DMS114 treated with DMSO at 0.1 percent for 48 hours (cell line): ENCODE measurements at regions not wholly inside any gene's neighbourhood (a gene's known extent, or its start where the extent isn't known, plus 50 kb on each side); places are given as distances from the start of the nearest gene placed in this dataset.
"Not testable (repeated sequence)": the region's sequence is repeated elsewhere in the genome, so short reads cannot be mapped to it uniquely, and the experiment has no call there.

Experiments used
- DNase-seq: peaks from one replicate; lab custom pipeline; 2025; ENCODE audit not compliant: unreplicated experiment; lab: John Stamatoyannopoulos, UW

- no peak for DNase-seq
Measured at GRCh38 chr15:95663156-95664100, 667.1 kb upstream of the NR2F2 start.

DNA sequence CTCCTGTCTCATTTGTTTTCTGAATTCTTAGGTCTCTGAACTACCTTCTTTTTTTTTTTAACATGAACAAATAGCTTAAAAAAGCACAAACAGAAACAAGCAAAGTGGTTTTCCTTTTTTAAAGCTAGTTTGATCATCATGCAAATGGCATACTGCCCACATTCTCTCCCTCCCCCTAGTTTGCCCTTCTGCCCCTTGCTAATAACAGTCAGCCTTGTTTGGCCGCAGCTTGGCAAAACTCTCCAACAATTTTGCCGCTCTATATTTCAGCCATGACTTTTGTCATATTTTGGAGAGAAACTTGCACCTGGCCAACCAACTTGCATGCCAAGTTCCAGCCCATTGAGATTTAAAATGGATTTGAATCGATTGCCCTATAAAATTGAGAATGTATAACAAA, 666.0 kb upstream of the NR2F2 start:
- DNase-seq, result no peak

DNA sequence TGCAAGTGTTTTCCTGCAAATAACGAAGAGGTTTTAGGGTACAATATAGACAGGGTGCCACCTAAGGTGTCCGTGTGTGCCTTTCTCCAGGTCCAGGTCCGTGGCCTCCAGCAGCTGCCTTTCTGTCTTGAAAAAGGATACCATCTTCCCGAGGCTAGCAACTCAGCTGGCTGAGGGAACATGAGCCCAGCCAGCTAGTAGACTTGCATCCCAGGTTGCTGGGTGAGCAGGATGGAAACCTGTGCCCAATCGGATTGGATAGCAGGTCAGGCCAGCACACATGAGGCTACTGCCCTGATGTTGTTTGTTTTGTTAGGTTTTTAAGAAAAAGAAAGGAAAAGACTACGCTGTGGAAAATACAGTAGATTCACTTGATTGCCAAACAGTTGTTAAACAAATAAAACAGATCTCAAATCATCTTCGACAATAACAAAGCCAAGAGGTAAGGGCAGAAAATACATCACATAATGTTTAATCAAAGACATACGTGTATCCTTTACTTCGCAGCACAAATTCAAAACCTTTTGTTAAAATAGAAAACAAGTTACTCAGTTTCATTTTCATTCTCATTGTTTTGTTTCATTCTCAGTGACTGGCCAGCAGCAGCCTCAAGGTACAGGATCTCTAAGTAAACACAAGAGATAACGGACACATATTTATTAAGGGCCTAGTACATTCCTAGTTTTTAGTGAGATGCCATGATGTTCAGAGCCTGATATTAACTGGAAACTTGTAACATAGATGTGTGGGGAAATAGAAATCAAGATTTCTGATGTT, 661.2 kb upstream of the NR2F2 start:
- DNase-seq, result no peak

DNA sequence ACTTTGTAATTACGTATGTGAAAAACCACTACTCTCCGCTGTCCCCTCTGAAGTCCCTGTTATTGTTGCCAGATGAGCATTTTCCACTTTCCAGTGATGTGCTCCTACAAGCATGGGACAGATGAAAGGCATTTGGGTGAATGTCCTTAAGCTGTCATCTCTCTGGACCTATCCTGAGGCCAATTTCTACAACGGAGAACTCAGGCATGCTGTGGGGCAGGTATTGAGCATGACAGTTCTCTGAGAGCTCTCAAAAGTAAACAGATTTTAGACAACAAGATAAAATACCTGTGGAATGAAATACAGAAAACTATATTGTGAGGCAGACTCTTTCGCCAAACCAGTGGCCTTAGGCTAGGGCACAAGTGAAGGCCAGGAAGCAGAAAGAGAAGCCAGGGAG, 656.5 kb upstream of the NR2F2 start:
- no peak for DNase-seq

DNA sequence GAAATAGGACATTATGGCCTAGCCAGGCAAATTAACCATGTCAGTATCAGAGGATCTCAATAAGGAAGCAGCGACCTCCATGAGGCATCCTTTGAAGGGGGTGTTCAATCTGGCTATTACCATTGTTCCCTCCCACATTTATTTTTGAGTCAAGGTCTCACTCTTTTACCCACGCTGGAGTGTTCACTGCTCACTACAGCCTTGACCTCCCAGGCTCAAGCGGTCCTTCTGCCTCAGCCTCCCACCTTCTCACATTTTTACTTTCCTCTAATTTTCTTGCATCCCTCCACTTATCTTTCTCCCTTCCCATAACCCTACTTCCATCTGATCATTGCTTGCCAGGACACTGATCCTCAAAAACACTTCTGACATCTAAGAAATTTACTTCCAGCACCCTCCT, 654.0 kb upstream of the NR2F2 start:
- no peak for DNase-seq

DNA sequence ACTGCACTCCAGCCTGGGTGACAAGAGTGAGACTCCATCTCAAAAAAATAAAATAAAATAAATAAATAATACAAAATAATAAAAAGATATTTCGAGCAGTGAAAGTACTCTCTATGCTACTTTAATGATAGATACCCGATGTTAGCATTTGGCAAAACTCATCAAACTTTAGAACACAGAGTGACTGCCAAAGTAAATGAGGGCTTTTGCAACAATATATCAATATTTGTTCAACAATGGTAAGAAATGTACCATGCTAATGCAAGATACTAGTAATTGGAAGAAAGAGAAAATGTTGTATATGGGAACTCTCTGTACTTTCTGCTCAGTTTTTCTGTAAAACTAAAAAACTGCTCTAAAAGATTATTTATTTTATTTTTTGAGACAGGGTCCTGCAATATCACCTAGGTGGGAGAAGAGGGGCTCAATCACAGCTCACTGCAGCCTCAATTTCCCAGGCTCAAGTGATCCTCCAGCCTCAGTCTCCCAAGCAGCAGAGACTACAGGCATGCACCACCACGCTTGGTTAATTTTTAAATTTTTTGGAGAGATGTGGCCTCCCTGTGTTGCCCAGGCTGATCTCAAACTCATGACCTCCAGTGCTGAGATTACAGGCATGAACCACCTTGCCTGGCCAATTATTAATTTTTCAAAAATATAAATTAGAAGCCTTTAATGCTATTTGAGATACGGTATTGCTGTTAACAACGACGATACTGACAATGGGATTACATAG, 650.5 kb upstream of the NR2F2 start:
- no peak for DNase-seq

GRCh38 chr15:95680728-95681127, 649.8 kb upstream of the NR2F2 start:
- no peak for DNase-seq

- DNase-seq, result no peak
Measured at GRCh38 chr15:95681836-95682544, 648.5 kb upstream of the NR2F2 start.

DNA sequence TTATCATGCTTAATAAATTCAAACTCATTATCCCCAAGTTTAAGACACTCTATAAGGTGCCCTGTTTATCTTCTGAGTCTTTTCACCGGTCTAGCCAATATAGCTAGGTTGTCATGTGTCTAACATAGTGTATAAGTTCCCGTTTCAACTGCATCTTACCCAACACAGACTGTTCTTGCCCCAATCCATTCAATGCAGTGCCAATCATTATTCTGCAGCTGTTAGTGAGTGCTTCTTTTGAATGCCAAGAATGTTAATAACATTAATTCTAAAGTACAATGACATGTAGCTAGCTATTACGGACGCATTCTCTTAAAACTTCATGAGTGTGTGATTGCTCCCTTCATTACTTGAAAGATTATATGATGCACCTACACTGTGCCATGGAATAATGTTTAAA, 646.4 kb upstream of the NR2F2 start:
- DNase-seq, result no peak

DNA sequence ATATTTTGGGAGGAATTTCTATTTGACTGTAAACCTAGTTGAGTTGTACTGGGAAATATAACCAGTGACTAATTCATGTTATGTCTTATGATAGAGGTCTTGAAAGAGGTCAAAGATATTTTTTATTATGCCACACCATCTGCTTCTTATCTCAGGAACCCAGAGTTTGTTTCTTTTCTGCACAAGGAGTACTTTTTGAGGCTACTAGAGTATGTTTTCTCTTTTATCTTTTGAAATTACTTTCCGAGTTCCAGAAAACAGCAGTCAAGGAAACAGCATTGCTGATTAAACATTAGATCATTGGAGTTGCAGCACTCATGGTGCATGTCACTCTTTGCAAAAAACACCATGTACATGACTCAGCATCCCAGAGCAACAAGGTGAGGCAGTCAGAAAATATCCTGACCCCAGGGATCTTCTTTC, 645.8 kb upstream of the NR2F2 start:
- DNase-seq, result no peak

DNA sequence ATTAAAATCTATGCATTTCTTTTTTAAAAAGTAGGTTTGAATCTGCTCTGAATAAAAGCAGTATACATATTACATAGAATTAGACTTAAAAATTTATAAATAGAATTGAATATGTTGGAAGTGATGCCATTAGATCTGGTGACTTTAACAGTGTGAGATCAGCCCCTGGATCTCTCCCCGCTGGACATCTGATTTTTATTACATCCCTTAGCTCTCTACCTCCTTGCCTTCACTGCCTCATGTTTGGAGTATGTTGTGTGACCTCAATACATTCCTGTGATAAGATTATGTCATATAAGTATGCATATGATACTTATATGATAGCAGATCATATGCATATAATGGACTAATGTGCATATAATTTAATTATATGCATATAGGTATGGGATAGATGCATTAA, 643.4 kb upstream of the NR2F2 start:
- DNase-seq, result no peak

GRCh38 chr15:95687686-95688085, 642.8 kb upstream of the NR2F2 start:
- DNase-seq, result no peak

GRCh38 chr15:95690631-95691340, 639.7 kb upstream of the NR2F2 start:
- DNase-seq, result no peak

- no peak for DNase-seq
Measured at GRCh38 chr15:95693917-95694316, 636.6 kb upstream of the NR2F2 start.

DNA sequence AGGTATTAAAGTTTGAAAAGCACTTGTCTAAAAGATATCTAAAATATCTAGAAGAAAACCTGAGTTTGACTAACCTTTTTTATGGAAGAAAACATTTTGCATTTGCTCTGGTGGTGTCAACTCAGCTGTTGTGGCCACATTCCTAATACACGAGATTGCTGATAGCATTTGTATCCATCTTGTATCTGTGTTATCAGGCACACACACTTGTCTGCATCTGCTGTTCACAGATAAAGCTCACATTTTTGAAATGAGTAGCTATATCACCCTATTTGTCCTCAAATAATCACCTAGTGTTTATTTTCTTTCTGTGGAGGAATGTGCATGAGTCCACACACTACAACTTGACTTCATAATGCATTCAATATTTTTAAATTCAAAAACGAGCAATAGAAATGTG, 632.3 kb upstream of the NR2F2 start:
- no peak for DNase-seq

DNA sequence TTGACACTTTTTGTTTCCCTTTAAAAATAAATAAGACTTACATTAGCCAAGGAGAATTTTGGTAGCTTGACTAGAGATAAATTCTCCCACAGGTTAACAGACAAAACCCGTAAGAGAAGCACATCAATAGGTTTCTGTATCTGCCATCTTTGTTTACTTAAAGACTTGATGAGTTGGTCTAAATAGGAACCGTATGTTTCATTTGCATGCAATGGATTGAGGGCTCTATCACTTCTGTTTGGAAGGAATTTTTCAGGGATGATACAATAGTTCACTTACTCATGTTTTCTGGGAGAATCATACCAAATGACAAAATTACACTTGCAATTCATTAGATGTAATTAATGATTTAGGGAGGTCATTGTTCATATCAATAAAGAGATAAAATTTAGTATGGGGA, 631.5 kb upstream of the NR2F2 start:
- DNase-seq, result no peak

DNA sequence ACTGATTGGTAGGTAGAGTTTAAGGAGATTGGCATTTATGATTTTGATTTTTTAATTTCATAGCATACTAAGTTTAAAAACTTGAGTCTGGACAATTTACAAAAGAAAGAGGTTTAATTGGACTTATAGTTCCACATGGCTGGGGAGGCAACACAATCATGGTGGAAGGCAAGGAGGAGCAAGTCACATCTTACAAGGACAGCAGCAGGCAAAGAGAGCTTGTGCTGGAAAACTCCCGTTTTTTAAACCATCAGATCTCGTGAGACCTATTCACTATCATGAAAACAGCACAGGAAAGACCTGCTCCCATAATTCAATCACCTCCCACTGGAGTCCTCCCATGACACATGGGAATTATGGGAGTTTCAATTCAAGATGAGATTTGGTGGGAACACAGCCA, 630.9 kb upstream of the NR2F2 start:
- no peak for DNase-seq

DNA sequence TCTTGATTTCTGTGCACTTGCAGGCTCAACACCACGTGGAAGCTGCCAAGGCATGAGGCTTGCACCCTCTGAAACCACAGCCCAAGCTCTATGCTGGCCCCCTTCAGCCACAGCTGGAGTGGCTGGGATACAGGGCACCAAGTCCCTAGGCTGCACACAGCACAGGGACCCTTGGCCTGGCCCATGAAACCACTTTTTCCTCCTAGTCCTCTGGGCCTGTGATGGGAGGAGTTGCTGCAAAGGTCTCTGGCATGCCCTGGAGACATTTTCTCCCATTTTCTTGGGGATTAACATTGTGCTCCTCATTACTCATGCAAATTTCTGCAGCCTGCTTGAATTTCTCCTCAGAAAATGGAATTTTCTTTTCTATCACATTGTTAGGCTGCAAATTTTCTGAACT, 629.8 kb upstream of the NR2F2 start:
- DNase-seq, result not testable (repeated sequence)

DNA sequence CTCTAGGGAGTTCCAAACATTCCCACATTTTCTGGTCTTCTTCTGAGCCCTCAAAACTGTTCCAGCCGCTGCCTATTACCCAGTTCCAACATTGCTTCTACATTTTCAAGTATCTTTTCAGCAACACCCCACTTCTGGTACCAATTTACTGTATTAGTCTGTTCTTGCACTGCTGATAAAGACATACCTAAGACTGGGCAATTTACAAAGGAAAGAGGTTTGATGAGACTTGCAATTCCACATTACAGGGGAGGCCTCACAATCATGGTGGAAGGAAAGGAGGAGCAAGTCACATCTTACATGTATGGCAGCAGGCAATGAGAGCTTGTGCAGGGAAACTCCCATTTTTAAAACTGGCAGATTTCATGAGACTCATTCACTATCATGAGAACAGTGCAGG, 629.1 kb upstream of the NR2F2 start:
- no peak for DNase-seq

GRCh38 chr15:95709959-95710695, 620.4 kb upstream of the NR2F2 start:
- no peak for DNase-seq
